VCaP (cell line): ENCODE measurements at regions not wholly inside any gene's neighbourhood (a gene's known extent, or its start where the extent isn't known, plus 50 kb on each side); places are given as distances from the start of the nearest gene placed in this dataset.

ENCODE experiments used
- H3K27ac ChIP-seq: fragments of 450-650 bp; 2 replicates; pipeline ENCODE4 v1.5.1; 2017
- CTCF ChIP-seq: fragments of 450-650 bp; conservative IDR thresholded peaks from 2 replicates; pipeline ENCODE4 v1.5.1; 2017; ENCODE audit warnings: mild to moderate bottlenecking, moderate library complexity

DNA sequence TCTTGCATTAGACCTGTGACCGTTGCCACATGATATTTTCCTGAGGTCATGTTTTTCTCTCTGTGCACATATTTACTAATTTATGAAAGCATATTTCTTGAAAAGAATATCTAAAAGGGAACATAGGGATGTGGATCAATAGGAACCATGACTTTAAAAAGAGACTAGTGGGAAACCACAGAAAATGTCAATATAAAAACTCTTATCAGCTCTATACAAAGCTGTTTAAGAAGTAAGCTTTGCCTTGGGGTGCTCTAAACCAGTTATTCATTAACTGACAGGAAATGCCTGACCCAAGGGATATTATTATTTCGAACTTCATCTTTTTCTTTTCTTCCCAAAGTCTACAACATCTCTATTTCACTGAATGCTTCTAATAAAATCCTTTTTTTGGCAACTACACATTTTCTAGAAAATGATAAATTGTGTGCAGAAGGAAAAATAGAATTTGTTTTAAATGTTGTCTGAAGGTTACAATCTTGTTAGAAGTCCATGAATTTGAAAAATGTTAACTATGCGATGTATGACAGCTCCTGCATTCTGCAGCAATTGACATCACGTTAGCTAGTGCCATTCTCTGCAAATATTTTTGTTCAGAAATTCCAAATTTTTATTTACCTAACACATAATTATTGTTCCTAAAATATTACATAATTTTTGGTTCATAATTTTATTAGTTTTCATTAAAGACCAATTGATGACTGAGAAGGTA is 345.0 kb downstream of the SLC16A7 start:
- no peak overlapping the region for H3K27ac ChIP-seq
- no peak for TF ChIP-seq CTCF

DNA sequence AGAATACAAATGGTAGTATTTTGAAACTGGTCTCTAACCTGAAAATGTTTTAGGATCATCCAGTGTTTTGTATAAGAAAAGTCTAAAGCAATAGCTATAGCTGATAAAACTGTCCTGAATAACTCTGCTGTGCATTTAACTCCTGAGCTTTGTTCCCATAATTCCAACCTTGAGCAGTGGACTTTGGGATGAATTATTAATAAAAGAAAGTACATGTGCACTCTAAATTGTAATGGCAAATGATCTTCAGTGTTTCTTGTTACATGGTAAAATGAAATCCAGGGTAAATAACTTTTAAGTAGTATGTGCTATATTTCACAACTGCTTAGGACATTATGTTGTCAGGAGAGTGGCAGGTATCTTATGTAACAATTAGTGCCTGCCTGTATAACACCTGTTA is 345.6 kb downstream of the SLC16A7 start:
- H3K27ac ChIP-seq: no peak overlapping the region
- TF ChIP-seq CTCF: no peak

DNA sequence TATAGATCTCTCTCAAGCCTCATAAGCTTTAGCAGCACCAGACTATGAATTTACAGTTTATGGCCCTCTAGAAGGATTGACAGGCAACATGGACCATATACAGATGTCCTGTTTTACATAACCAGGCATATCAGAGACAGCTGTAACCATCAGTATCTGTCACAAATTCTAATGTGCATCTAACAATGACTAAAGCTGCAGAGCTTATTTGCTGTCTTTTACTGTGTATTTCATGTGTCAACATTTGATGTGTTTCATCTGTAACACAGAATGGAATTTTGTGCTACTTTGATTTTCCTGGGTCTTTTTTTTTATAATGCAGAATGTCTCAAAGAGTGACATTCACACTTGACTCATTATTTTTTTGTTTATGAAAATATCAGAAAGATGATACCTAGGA is 348.3 kb downstream of the SLC16A7 start:
- TF ChIP-seq CTCF: no peak
- H3K27ac ChIP-seq: no peak overlapping the region

DNA sequence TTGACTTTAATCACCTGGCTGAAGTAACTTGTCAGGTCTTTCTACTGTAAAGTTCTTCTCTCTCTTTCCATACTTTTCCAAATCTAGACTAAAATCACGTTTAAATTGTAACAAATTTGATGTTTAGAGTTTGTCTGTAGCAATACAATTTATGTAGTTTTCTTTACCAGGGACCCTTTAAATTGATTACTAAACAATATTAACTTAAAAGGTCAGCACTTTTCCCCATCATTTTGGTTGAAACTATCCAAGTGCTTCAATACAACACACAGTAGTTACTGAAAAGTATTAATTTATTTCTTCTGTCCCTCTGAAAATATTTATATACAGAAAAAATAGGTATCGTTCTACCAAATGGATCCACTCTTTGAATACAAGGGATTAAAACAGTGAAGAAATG is 350.8 kb downstream of the SLC16A7 start:
- H3K27ac ChIP-seq: no peak overlapping the region
- no peak for TF ChIP-seq CTCF

- no peak for TF ChIP-seq CTCF
- H3K27ac ChIP-seq: no peak overlapping the region
Measured at GRCh38 chr12:59963546-59963945, 367.7 kb downstream of the SLC16A7 start.

DNA sequence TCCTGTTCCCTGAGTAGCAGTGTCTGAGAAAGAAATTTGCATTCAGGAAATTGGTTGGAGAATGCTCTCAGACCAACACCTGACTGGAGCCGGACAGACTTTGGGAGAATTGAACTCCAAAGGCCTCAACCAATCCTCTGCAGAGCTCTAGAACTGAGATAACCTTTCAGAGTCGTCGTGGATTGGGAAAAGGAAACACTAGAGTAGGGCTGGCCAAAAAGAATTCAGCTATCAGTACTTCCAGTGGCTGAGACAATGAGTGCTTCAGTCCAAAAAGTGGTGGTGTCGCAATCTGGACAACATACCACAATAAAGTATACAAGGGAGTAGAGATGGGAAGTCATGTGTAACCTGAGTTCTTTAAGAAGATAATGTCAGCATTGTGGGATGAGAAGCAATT is 377.1 kb downstream of the SLC16A7 start:
- H3K27ac ChIP-seq: no peak overlapping the region
- no peak for TF ChIP-seq CTCF

- no peak for TF ChIP-seq CTCF
- H3K27ac ChIP-seq: no peak overlapping the region
Measured at GRCh38 chr12:59973515-59973914, 377.7 kb downstream of the SLC16A7 start.
